ENCODE measurements at regions not wholly inside any gene's neighbourhood (a gene's known extent, or its start where the extent isn't known, plus 50 kb on each side); places are given as distances from the start of the nearest gene placed in this dataset.
"Not testable (repeated sequence)": the region's sequence is repeated elsewhere in the genome, so short reads cannot be mapped to it uniquely, and the experiment has no call there.

- peaks cover 14% of the 10 kb centered on the region for H3K9me3 Mint-ChIP-seq
- no peaks in the 10 kb centered on the region for H3K27me3 Mint-ChIP-seq (ENCODE audit: low read depth)
- H3K4me1 Mint-ChIP-seq (ENCODE audit: low read depth) = no peaks in the 10 kb centered on the region
- no peaks in the 10 kb centered on the region for H3K36me3 Mint-ChIP-seq (ENCODE audit: insufficient read depth)
- ATAC-seq = no peak
- DNase-seq = no peak
- H3K4me3 Mint-ChIP-seq = no peak overlapping the region
Observed at GRCh38 chr3:82567029-82567600, 805.7 kb upstream of the GBE1 start.

- H3K4me1 Mint-ChIP-seq (ENCODE audit: low read depth) = no peaks in the 10 kb centered on the region
- H3K27me3 Mint-ChIP-seq (ENCODE audit: low read depth) = no peaks in the 10 kb centered on the region
- DNase-seq = no peak
- H3K9me3 Mint-ChIP-seq = peaks cover 10% of the 10 kb centered on the region
- H3K4me3 Mint-ChIP-seq = no peak overlapping the region
- no peaks in the 10 kb centered on the region for H3K36me3 Mint-ChIP-seq (ENCODE audit: insufficient read depth)
- ATAC-seq = no peak
Observed at GRCh38 chr3:82562896-82563295, 801.5 kb upstream of the GBE1 start.

DNA sequence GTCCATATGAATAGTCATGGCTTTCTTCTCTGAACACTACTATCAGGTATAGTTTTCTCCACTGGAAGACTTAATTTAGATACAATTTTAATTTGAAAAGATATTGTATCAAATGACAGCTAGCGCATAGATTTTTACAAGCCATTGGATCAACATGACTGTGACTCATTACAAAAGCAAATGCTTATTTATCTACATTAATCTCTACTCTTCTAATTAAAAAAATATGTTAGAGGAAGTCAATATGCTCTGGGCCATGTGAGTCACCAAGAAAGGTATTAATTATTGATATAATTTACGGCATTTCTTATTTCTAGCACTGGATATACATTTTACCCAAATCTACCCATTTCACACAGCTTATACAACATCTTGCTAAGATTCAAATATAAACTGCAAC lies 800.3 kb upstream of the GBE1 start:
- DNase-seq = no peak
- ATAC-seq = no peak
- no peak overlapping the region for H3K4me3 Mint-ChIP-seq
- H3K4me1 Mint-ChIP-seq (ENCODE audit: low read depth) = no peaks in the 10 kb centered on the region
- no peaks in the 10 kb centered on the region for H3K27me3 Mint-ChIP-seq (ENCODE audit: low read depth)
- peaks cover 10% of the 10 kb centered on the region for H3K9me3 Mint-ChIP-seq
- H3K36me3 Mint-ChIP-seq (ENCODE audit: insufficient read depth) = no peaks in the 10 kb centered on the region

DNA sequence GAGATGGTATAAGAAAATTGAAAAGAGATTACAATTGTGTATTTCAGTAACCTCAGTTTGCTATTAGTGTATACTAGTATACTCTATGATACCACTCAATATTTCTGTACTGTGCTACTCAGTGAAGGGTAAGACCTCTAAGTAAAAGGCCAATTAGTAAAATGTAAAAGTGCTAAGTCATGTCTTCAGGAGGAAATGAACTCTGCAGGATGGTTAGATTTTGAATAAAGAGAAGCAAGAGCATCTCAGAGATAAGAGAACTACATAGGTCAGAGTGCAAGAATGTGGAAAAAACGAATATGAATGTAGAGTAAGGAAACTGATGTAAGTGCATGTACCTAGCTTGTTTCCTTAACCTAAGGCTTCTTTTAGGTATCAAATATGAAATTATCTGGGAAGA lies 796.6 kb upstream of the GBE1 start:
- DNase-seq (no peak), ATAC-seq (no peak)
- Mint-ChIP-seq H3K27me3 (ENCODE audit: low read depth) (no peaks in the 10 kb centered on the region), H3K4me3 (no peak overlapping the region), H3K36me3 (ENCODE audit: insufficient read depth) (no peaks in the 10 kb centered on the region), H3K4me1 (ENCODE audit: low read depth) (no peaks in the 10 kb centered on the region), H3K9me3 (peaks cover 6% of the 10 kb centered on the region)

- DNase-seq = no peak
Observed at GRCh38 chr3:82556113-82556512, 794.7 kb upstream of the GBE1 start.

GRCh38 chr3:82542556-82542955 lies 781.1 kb upstream of the GBE1 start:
- H3K36me3 Mint-ChIP-seq (ENCODE audit: insufficient read depth); H3K4me3 Mint-ChIP-seq; H3K27me3 Mint-ChIP-seq (ENCODE audit: low read depth); DNase-seq; H3K4me1 Mint-ChIP-seq (ENCODE audit: low read depth); ATAC-seq: not testable (repeated sequence)
- peaks cover 16% of the 10 kb centered on the region for H3K9me3 Mint-ChIP-seq

More at GRCh38 chr3:82556113-82556512, 794.7 kb upstream of the GBE1 start:
- Mint-ChIP-seq H3K9me3 (peaks cover 10% of the 10 kb centered on the region), H3K4me3 (no peak overlapping the region), H3K4me1 (ENCODE audit: low read depth) (no peaks in the 10 kb centered on the region), H3K27me3 (ENCODE audit: low read depth) (no peaks in the 10 kb centered on the region), H3K36me3 (ENCODE audit: insufficient read depth) (no peaks in the 10 kb centered on the region)
- no peak for ATAC-seq

- Mint-ChIP-seq H3K4me1 (ENCODE audit: low read depth) (no peaks in the 10 kb centered on the region), H3K36me3 (ENCODE audit: insufficient read depth) (no peaks in the 10 kb centered on the region), H3K27me3 (ENCODE audit: low read depth) (no peaks in the 10 kb centered on the region), H3K9me3 (peaks cover 4% of the 10 kb centered on the region), H3K4me3 (no peak overlapping the region)
- ATAC-seq (no peak), DNase-seq (no peak)
Observed at GRCh38 chr3:82521657-82522056, 760.2 kb upstream of the GBE1 start.

GRCh38 chr3:82520846-82521245 lies 759.4 kb upstream of the GBE1 start:
- Mint-ChIP-seq H3K9me3 (peaks cover 4% of the 10 kb centered on the region), H3K27me3 (ENCODE audit: low read depth) (no peaks in the 10 kb centered on the region), H3K4me3 (no peak overlapping the region), H3K4me1 (ENCODE audit: low read depth) (no peaks in the 10 kb centered on the region), H3K36me3 (ENCODE audit: insufficient read depth) (no peaks in the 10 kb centered on the region)
- ATAC-seq (no peak), DNase-seq (no peak)

GRCh38 chr3:82509951-82510603 lies 748.6 kb upstream of the GBE1 start:
- no peaks in the 10 kb centered on the region for H3K4me1 Mint-ChIP-seq (ENCODE audit: low read depth)
- H3K27me3 Mint-ChIP-seq (ENCODE audit: low read depth) = no peaks in the 10 kb centered on the region
- DNase-seq = no peak
- no peak for ATAC-seq
- H3K36me3 Mint-ChIP-seq (ENCODE audit: insufficient read depth) = no peaks in the 10 kb centered on the region
- no peaks in the 10 kb centered on the region for H3K9me3 Mint-ChIP-seq
- no peak overlapping the region for H3K4me3 Mint-ChIP-seq

- DNase-seq (no peak), ATAC-seq (no peak)
- Mint-ChIP-seq H3K4me1 (ENCODE audit: low read depth) (no peaks in the 10 kb centered on the region), H3K36me3 (ENCODE audit: insufficient read depth) (no peaks in the 10 kb centered on the region), H3K4me3 (no peak overlapping the region), H3K27me3 (ENCODE audit: low read depth) (no peaks in the 10 kb centered on the region), H3K9me3 (no peaks in the 10 kb centered on the region)
Observed at GRCh38 chr3:82509106-82509842, 747.8 kb upstream of the GBE1 start.

- Mint-ChIP-seq H3K4me1 (ENCODE audit: low read depth) (no peaks in the 10 kb centered on the region), H3K4me3 (no peak overlapping the region), H3K9me3 (peaks cover 4% of the 10 kb centered on the region), H3K36me3 (ENCODE audit: insufficient read depth) (no peaks in the 10 kb centered on the region), H3K27me3 (ENCODE audit: low read depth) (no peaks in the 10 kb centered on the region)
- DNase-seq = no peak
- ATAC-seq = no peak
Observed at GRCh38 chr3:82506204-82506603, 744.8 kb upstream of the GBE1 start.

GRCh38 chr3:82505079-82505756 lies 743.8 kb upstream of the GBE1 start:
- ATAC-seq (no peak), DNase-seq (no peak)
- peaks cover 4% of the 10 kb centered on the region for H3K9me3 Mint-ChIP-seq
- no peaks in the 10 kb centered on the region for H3K4me1 Mint-ChIP-seq (ENCODE audit: low read depth)
- H3K4me3 Mint-ChIP-seq = no peak overlapping the region
- H3K27me3 Mint-ChIP-seq (ENCODE audit: low read depth) = no peaks in the 10 kb centered on the region
- H3K36me3 Mint-ChIP-seq (ENCODE audit: insufficient read depth) = no peaks in the 10 kb centered on the region

GRCh38 chr3:82498186-82498585 lies 736.7 kb upstream of the GBE1 start:
- Mint-ChIP-seq H3K9me3 (peaks cover 16% of the 10 kb centered on the region), H3K4me1 (ENCODE audit: low read depth) (no peaks in the 10 kb centered on the region), H3K27me3 (ENCODE audit: low read depth) (no peaks in the 10 kb centered on the region), H3K4me3 (no peak overlapping the region), H3K36me3 (ENCODE audit: insufficient read depth) (no peaks in the 10 kb centered on the region)
- no peak for ATAC-seq
- no peak for DNase-seq

GRCh38 chr3:82496890-82497560 lies 735.6 kb upstream of the GBE1 start:
- no peaks in the 10 kb centered on the region for H3K4me1 Mint-ChIP-seq (ENCODE audit: low read depth)
- DNase-seq = no peak
- peaks cover 12% of the 10 kb centered on the region for H3K9me3 Mint-ChIP-seq
- no peaks in the 10 kb centered on the region for H3K27me3 Mint-ChIP-seq (ENCODE audit: low read depth)
- no peaks in the 10 kb centered on the region for H3K36me3 Mint-ChIP-seq (ENCODE audit: insufficient read depth)
- ATAC-seq = no peak
- no peak overlapping the region for H3K4me3 Mint-ChIP-seq

Data from activated T-cell treated with anti-CD3 and anti-CD28 coated beads, Interleukin-2, amount 50 U/mL, for 4 hours (primary cell).